ENCODE measurements at regions not wholly inside any gene's neighbourhood (a gene's known extent, or its start where the extent isn't known, plus 50 kb on each side); places are given as distances from the start of the nearest gene placed in this dataset.

DNA sequence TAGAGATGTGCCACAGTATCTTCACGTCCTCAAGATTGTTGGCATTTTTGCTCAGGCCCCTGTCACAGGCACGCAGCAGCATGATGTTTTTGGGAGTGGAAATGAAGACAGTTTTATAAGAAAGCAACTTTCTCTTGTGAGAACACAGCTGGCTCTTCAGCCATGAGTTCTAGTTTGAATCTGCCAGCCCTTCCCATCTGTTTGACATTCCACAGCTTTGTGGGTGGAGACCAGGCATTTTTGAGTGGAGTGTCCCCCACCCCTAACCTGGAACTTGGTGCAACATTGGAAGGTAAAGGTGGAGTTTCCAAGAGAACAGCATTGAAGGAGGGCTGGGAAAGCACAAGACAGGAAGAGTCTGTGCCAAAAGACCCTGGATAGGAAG is 253.1 kb upstream of the IGFBP3 start (continued):
- TF ChIP-seq, protein P1, sequence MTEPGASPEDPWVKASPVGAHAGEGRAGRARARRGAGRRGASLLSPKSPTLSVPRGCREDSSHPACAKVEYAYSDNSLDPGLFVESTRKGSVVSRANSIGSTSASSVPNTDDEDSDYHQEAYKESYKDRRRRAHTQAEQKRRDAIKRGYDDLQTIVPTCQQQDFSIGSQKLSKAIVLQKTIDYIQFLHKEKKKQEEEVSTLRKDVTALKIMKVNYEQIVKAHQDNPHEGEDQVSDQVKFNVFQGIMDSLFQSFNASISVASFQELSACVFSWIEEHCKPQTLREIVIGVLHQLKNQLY (CRISPR knock-in tag; IDR thresholded peaks at IDR 0.05): no peak
- TF ChIP-seq ZNF671 (CRISPR knock-in tag; IDR thresholded peaks at IDR 0.05): no peak
- TF ChIP-seq, protein P2, sequence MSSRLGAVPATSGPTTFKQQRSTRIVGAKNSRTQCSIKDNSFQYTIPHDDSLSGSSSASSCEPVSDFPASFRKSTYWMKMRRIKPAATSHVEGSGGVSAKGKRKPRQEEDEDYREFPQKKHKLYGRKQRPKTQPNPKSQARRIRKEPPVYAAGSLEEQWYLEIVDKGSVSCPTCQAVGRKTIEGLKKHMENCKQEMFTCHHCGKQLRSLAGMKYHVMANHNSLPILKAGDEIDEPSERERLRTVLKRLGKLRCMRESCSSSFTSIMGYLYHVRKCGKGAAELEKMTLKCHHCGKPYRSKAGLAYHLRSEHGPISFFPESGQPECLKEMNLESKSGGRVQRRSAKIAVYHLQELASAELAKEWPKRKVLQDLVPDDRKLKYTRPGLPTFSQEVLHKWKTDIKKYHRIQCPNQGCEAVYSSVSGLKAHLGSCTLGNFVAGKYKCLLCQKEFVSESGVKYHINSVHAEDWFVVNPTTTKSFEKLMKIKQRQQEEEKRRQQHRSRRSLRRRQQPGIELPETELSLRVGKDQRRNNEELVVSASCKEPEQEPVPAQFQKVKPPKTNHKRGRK (CRISPR knock-in tag; IDR thresholded peaks at IDR 0.05; ENCODE audit: borderline replicate concordance): no peak

DNA sequence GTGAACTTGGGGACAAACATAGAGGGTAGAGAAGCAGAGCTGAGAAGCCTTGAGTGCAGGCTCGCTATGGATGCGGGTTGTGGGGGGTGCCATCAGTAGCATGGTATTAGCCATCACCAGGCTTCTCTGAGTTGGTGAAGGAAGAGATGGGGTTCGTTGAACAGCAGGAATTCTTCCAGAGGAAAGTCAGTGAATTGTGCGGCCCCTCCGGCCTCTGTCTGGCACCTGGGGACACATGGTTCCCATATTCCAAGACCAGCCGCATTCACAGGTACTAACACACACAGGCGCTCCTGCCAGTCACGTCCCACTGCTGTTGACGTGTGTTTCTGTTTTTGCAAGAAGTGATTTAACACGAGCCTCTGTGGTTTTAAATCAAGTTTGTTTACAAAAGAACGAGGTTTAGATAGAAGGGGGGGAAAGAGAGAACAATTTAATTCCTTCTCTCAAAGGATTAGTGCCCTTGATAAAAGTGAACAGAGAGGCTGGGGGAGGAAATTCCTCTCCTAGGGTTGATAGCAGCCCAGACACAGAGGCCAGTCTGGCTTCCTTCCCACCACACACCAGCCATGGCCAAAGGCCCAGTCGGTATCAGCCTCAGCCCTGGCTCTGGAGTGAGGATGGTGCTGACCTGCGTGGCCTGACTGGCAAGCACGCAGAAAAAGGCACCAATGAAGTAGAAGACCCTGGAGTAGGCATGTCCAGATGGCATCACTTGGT is 252.6 kb upstream of the IGFBP3 start:
- H3K4me3 Mint-ChIP-seq: no peak overlapping the region
- H3K27ac Mint-ChIP-seq: no peak overlapping the region
- DNase-seq (ENCODE audit: low spot score) (no peak), ATAC-seq (no peak)
- POLR2A ChIA-PET: no interaction called here
- no peaks in the 10 kb centered on the region for H3K36me3 Mint-ChIP-seq
- peaks cover 13% of the 10 kb centered on the region for H3K9me3 Mint-ChIP-seq
- H3K27me3 Mint-ChIP-seq (ENCODE audit: low read depth): no peaks in the 10 kb centered on the region
- peaks cover 6% of the 10 kb centered on the region; the same call in 1 of the 2 replicates for H3K4me1 Mint-ChIP-seq
- CTCF ChIA-PET: no interaction called here
- no peak for TF ChIP-seq NFATC4 (CRISPR knock-in tag; IDR thresholded peaks at IDR 0.05)
- TF ChIP-seq CREM (CRISPR knock-in tag; IDR thresholded peaks at IDR 0.05): no peak
- TF ChIP-seq JUN (CRISPR knock-in tag; IDR thresholded peaks at IDR 0.05): no peak
- no peak for TF ChIP-seq CREB1 (CRISPR knock-in tag; IDR thresholded peaks at IDR 0.05)
- TF ChIP-seq ETV6 (CRISPR knock-in tag; IDR thresholded peaks at IDR 0.05): no peak
- TF ChIP-seq ZNF423 (CRISPR knock-in tag; IDR thresholded peaks at IDR 0.05): no peak
- TF ChIP-seq, protein P3, sequence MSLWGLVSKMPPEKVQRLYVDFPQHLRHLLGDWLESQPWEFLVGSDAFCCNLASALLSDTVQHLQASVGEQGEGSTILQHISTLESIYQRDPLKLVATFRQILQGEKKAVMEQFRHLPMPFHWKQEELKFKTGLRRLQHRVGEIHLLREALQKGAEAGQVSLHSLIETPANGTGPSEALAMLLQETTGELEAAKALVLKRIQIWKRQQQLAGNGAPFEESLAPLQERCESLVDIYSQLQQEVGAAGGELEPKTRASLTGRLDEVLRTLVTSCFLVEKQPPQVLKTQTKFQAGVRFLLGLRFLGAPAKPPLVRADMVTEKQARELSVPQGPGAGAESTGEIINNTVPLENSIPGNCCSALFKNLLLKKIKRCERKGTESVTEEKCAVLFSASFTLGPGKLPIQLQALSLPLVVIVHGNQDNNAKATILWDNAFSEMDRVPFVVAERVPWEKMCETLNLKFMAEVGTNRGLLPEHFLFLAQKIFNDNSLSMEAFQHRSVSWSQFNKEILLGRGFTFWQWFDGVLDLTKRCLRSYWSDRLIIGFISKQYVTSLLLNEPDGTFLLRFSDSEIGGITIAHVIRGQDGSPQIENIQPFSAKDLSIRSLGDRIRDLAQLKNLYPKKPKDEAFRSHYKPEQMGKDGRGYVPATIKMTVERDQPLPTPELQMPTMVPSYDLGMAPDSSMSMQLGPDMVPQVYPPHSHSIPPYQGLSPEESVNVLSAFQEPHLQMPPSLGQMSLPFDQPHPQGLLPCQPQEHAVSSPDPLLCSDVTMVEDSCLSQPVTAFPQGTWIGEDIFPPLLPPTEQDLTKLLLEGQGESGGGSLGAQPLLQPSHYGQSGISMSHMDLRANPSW (CRISPR knock-in tag; conservative IDR thresholded peaks at IDR 0.05; ENCODE audit: low read depth): no peak
- TF ChIP-seq SP1 (CRISPR knock-in tag; conservative IDR thresholded peaks at IDR 0.05): no peak
- no peak for TF ChIP-seq RORB (CRISPR knock-in tag; IDR thresholded peaks at IDR 0.05)

DNA sequence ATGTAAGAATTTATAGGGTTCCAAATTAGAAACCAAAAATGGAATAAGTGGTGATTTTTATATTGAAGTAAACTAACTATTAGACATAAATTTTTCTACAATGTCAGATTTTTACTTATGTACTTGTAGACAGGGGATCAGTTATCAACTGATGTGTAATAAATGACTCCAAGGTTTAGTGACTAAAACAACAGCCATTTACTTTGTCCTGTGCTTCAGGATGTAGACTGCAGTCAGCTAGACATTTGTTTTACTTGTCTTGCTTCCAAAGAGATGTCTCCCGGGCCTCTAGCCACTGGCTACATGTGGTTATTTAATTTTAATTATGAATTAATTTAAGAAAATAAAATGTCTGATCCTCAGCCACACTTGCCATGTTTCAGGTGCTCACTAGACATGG is 249.7 kb upstream of the IGFBP3 start:
- DNase-seq (ENCODE audit: low spot score) (no peak), ATAC-seq (no peak)
- peaks cover 8% of the 10 kb centered on the region; the same call in 1 of the 2 replicates for H3K9me3 Mint-ChIP-seq
- H3K27ac Mint-ChIP-seq: no peak overlapping the region
- ChIA-PET POLR2A (no interaction called here), CTCF (no interaction called here)
- no peaks in the 10 kb centered on the region for H3K4me1 Mint-ChIP-seq
- H3K4me3 Mint-ChIP-seq: no peak overlapping the region
- H3K36me3 Mint-ChIP-seq: no peaks in the 10 kb centered on the region
- no peaks in the 10 kb centered on the region for H3K27me3 Mint-ChIP-seq (ENCODE audit: low read depth)
- TF ChIP-seq SMAD4 (CRISPR knock-in tag; IDR thresholded peaks at IDR 0.05) (no peak), TCF7 (CRISPR knock-in tag; IDR thresholded peaks at IDR 0.05; ENCODE audit: low read depth) (no peak), ATF1 (CRISPR knock-in tag; IDR thresholded peaks at IDR 0.05) (no peak), ZNF396 (CRISPR knock-in tag; IDR thresholded peaks at IDR 0.05; ENCODE audit: borderline replicate concordance) (no peak), ZNF317 (CRISPR knock-in tag; IDR thresholded peaks at IDR 0.05; ENCODE audit: borderline replicate concordance, low read depth) (no peak), EMX1 (CRISPR knock-in tag; IDR thresholded peaks at IDR 0.05) (no peak), GRHL2 (CRISPR knock-in tag; IDR thresholded peaks at IDR 0.05; ENCODE audit: insufficient replicate concordance, severe bottlenecking) (no peak), ZNF263 (CRISPR knock-in tag; IDR thresholded peaks at IDR 0.05; ENCODE audit: low read depth) (no peak), OVOL2 (CRISPR knock-in tag; IDR thresholded peaks at IDR 0.05; ENCODE audit: borderline replicate concordance) (no peak), NFE2L1 (CRISPR knock-in tag; IDR thresholded peaks at IDR 0.05) (no peak), RORB (CRISPR knock-in tag; IDR thresholded peaks at IDR 0.05) (no peak), SP1 (CRISPR knock-in tag; conservative IDR thresholded peaks at IDR 0.05) (no peak)
- TF ChIP-seq, protein P4, sequence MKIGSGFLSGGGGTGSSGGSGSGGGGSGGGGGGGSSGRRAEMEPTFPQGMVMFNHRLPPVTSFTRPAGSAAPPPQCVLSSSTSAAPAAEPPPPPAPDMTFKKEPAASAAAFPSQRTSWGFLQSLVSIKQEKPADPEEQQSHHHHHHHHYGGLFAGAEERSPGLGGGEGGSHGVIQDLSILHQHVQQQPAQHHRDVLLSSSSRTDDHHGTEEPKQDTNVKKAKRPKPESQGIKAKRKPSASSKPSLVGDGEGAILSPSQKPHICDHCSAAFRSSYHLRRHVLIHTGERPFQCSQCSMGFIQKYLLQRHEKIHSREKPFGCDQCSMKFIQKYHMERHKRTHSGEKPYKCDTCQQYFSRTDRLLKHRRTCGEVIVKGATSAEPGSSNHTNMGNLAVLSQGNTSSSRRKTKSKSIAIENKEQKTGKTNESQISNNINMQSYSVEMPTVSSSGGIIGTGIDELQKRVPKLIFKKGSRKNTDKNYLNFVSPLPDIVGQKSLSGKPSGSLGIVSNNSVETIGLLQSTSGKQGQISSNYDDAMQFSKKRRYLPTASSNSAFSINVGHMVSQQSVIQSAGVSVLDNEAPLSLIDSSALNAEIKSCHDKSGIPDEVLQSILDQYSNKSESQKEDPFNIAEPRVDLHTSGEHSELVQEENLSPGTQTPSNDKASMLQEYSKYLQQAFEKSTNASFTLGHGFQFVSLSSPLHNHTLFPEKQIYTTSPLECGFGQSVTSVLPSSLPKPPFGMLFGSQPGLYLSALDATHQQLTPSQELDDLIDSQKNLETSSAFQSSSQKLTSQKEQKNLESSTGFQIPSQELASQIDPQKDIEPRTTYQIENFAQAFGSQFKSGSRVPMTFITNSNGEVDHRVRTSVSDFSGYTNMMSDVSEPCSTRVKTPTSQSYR (CRISPR knock-in tag; IDR thresholded peaks at IDR 0.05): no peak
- TF ChIP-seq, protein P5, sequence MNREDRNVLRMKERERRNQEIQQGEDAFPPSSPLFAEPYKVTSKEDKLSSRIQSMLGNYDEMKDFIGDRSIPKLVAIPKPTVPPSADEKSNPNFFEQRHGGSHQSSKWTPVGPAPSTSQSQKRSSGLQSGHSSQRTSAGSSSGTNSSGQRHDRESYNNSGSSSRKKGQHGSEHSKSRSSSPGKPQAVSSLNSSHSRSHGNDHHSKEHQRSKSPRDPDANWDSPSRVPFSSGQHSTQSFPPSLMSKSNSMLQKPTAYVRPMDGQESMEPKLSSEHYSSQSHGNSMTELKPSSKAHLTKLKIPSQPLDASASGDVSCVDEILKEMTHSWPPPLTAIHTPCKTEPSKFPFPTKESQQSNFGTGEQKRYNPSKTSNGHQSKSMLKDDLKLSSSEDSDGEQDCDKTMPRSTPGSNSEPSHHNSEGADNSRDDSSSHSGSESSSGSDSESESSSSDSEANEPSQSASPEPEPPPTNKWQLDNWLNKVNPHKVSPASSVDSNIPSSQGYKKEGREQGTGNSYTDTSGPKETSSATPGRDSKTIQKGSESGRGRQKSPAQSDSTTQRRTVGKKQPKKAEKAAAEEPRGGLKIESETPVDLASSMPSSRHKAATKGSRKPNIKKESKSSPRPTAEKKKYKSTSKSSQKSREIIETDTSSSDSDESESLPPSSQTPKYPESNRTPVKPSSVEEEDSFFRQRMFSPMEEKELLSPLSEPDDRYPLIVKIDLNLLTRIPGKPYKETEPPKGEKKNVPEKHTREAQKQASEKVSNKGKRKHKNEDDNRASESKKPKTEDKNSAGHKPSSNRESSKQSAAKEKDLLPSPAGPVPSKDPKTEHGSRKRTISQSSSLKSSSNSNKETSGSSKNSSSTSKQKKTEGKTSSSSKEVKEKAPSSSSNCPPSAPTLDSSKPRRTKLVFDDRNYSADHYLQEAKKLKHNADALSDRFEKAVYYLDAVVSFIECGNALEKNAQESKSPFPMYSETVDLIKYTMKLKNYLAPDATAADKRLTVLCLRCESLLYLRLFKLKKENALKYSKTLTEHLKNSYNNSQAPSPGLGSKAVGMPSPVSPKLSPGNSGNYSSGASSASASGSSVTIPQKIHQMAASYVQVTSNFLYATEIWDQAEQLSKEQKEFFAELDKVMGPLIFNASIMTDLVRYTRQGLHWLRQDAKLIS (CRISPR knock-in tag; IDR thresholded peaks at IDR 0.05; ENCODE audit: borderline replicate concordance): no peak
